Peyer's patch (tissue), 4 donors: ENCODE measurements at regions not wholly inside any gene's neighbourhood (a gene's known extent, or its start where the extent isn't known, plus 50 kb on each side); places are given as distances from the start of the nearest gene placed in this dataset.

Experiments
- DNase-seq, 3 donors: peaks; one replicate each; pipeline ENCODE4 v3.0.0-alpha.2; 2017 to 2019
- H3K27ac ChIP-seq, 4 donors: fragments of 200-600 bp; sonication (generic); one replicate each; pipeline ENCODE4 v1.5.1; 2016 to 2019
- H3K27me3 ChIP-seq, 2 donors: fragments of 200-600 bp; sonication (generic); one replicate each; pipeline ENCODE4 v1.5.1; 2019
- H3K36me3 ChIP-seq, 3 donors: fragments of 200-600 bp; sonication (generic); one replicate each; pipeline ENCODE4 v1.5.1; 2016 to 2019
- H3K4me1 ChIP-seq, 4 donors: fragments of 200-600 bp; sonication (generic); one replicate each; pipeline ENCODE4 v1.5.1; 2016 to 2019
- H3K4me3 ChIP-seq, 4 donors: fragments of 200-600 bp; sonication (generic); 1 replicate in 3 of 4; 2 replicates in 1 of 4; pipeline ENCODE4 v1.5.1; 2016 to 2019; ENCODE audit warnings: mild to moderate bottlenecking in 1 of 4
- H3K9me3 ChIP-seq, 4 donors: fragments of 200-600 bp; sonication (generic); one replicate each; pipeline ENCODE4 v1.5.1; 2016 to 2019; ENCODE audit warnings: mild to moderate bottlenecking in 1 of 4
- CTCF ChIP-seq, 6 experiments: fragments of 450-650 bp in 4 of 6; fragments of 200-600 bp in 2 of 6; sonication (generic) in 1 of 6; IDR thresholded peaks; one replicate each; pipeline ENCODE4 v1.5.1; 2017 to 2019; ENCODE audit warnings: antibody characterized with exemption in 6 of 6, mild to moderate bottlenecking in 3 of 6, moderate library complexity in 1 of 6
- POLR2A ChIP-seq, 2 donors: fragments of 450-650 bp; IDR thresholded peaks; one replicate each; pipeline ENCODE4 v1.5.1; 2017; ENCODE audit warnings: antibody characterized with exemption in 2 of 2, mild to moderate bottlenecking in 2 of 2, moderate library complexity in 2 of 2

- TF ChIP-seq CTCF (IDR thresholded peaks at IDR 0.05) (no peak), POLR2A (IDR thresholded peaks at IDR 0.05) (peak in 1 of 2 donors; percentile 58)
- Histone ChIP-seq H3K4me3 (no peak overlapping the region), H3K27ac (peak overlapping the region in 2 of 4 donors; percentile 48 to 61), H3K9me3 (no peaks in the 10 kb centered on the region), H3K27me3 (no peaks in the 10 kb centered on the region), H3K4me1 (peaks cover 0 to 8% (median 0%) of the 10 kb centered on the region in 4 donors), H3K36me3 (no peaks in the 10 kb centered on the region)
- DNase-seq, result peak in 2 of 3 donors; percentile 76 to 88
Observed at GRCh38 chr18:22088029-22088428, 81.4 kb upstream of the GATA6 start.

- no peak for DNase-seq
- peaks cover 0 to 13% (median 0%) of the 10 kb centered on the region in 4 donors for H3K4me1 ChIP-seq
- no peak overlapping the region for H3K4me3 ChIP-seq
- H3K36me3 ChIP-seq, result no peaks in the 10 kb centered on the region
- H3K27me3 ChIP-seq, result no peaks in the 10 kb centered on the region
- TF ChIP-seq POLR2A (IDR thresholded peaks at IDR 0.05) (no peak), CTCF (IDR thresholded peaks at IDR 0.05) (no peak)
- H3K9me3 ChIP-seq, result no peaks in the 10 kb centered on the region
- H3K27ac ChIP-seq, result no peak overlapping the region
Observed at GRCh38 chr18:22088996-22089640, 80.3 kb upstream of the GATA6 start.

GRCh38 chr18:22091341-22091740, 78.0 kb upstream of the GATA6 start:
- TF ChIP-seq POLR2A (IDR thresholded peaks at IDR 0.05) (no peak), CTCF (IDR thresholded peaks at IDR 0.05) (no peak)
- no peaks in the 10 kb centered on the region for H3K27me3 ChIP-seq
- no peaks in the 10 kb centered on the region for H3K9me3 ChIP-seq
- H3K4me1 ChIP-seq, result peaks cover 0 to 18% (median 0%) of the 10 kb centered on the region in 4 donors
- no peak overlapping the region for H3K27ac ChIP-seq
- no peak for DNase-seq
- no peak overlapping the region for H3K4me3 ChIP-seq
- H3K36me3 ChIP-seq, result no peaks in the 10 kb centered on the region

GRCh38 chr18:22093731-22094357, 75.5 kb upstream of the GATA6 start:
- DNase-seq, result no peak

GRCh38 chr18:22094358-22094734, 75.0 kb upstream of the GATA6 start:
- no peak for TF ChIP-seq POLR2A (IDR thresholded peaks at IDR 0.05)
- TF ChIP-seq CTCF (IDR thresholded peaks at IDR 0.05), result no peak
- Histone ChIP-seq H3K27ac (no peak overlapping the region), H3K27me3 (no peaks in the 10 kb centered on the region), H3K4me3 (no peak overlapping the region), H3K36me3 (no peaks in the 10 kb centered on the region), H3K4me1 (peaks cover 0 to 10% (median 0%) of the 10 kb centered on the region in 4 donors), H3K9me3 (no peaks in the 10 kb centered on the region)
- DNase-seq, result no peak

More at GRCh38 chr18:22093731-22094357, 75.5 kb upstream of the GATA6 start:
- no peak for TF ChIP-seq CTCF (IDR thresholded peaks at IDR 0.05)
- TF ChIP-seq POLR2A (IDR thresholded peaks at IDR 0.05), result no peak
- no peaks in the 10 kb centered on the region for H3K36me3 ChIP-seq
- no peak overlapping the region for H3K4me3 ChIP-seq
- H3K27ac ChIP-seq, result no peak overlapping the region
- H3K27me3 ChIP-seq, result no peaks in the 10 kb centered on the region
- H3K4me1 ChIP-seq, result peaks cover 0 to 10% (median 0%) of the 10 kb centered on the region in 4 donors
- no peaks in the 10 kb centered on the region for H3K9me3 ChIP-seq
